HG03432 (cell line): ENCODE measurements at regions not wholly inside any gene's neighbourhood (a gene's known extent, or its start where the extent isn't known, plus 50 kb on each side); places are given as distances from the start of the nearest gene placed in this dataset.

Experiments used
- ATAC-seq: cut with Tn5 transposase; IDR thresholded peaks from one replicate; pipeline ENCODE4 v1.9.1; 2021; ENCODE audit warnings: mild to moderate bottlenecking, moderate library complexity; ENCODE audit not compliant: unreplicated experiment

GRCh38 chr6:54706844-54707605 is 139.5 kb upstream of the FAM83B start:
- ATAC-seq: no peak

GRCh38 chr6:54710456-54710855 is 136.1 kb upstream of the FAM83B start:
- no peak for ATAC-seq

- ATAC-seq: no peak
These were observed 130.6 kb upstream of the FAM83B start for GRCh38 chr6:54716010-54716409.

- no peak for ATAC-seq
These were observed 129.7 kb upstream of the FAM83B start for GRCh38 chr6:54716877-54717276.

GRCh38 chr6:54717849-54718455 is 128.6 kb upstream of the FAM83B start:
- ATAC-seq: peak; percentile 87

- ATAC-seq: no peak
These were observed 128.0 kb upstream of the FAM83B start for GRCh38 chr6:54718541-54719023.

GRCh38 chr6:54719131-54719530 is 127.4 kb upstream of the FAM83B start:
- no peak for ATAC-seq

GRCh38 chr6:54719633-54720032 is 126.9 kb upstream of the FAM83B start:
- no peak for ATAC-seq

GRCh38 chr6:54722328-54722727 is 124.2 kb upstream of the FAM83B start:
- no peak for ATAC-seq

GRCh38 chr6:54729716-54730115 is 116.9 kb upstream of the FAM83B start:
- ATAC-seq: no peak

- no peak for ATAC-seq
These were observed 115.6 kb upstream of the FAM83B start for GRCh38 chr6:54730767-54731630.

GRCh38 chr6:54737247-54737646 is 109.3 kb upstream of the FAM83B start:
- ATAC-seq: peak; percentile 80

- no peak for ATAC-seq
These were observed 98.6 kb upstream of the FAM83B start for GRCh38 chr6:54747955-54748354.

- ATAC-seq: no peak
These were observed 92.2 kb upstream of the FAM83B start for GRCh38 chr6:54754406-54754805.

GRCh38 chr6:54758340-54758739 is 88.2 kb upstream of the FAM83B start:
- ATAC-seq: no peak

GRCh38 chr6:54768494-54768893 is 78.1 kb upstream of the FAM83B start:
- no peak for ATAC-seq

GRCh38 chr6:54770328-54770727 is 76.2 kb upstream of the FAM83B start:
- no peak for ATAC-seq

GRCh38 chr6:54771968-54772367 is 74.6 kb upstream of the FAM83B start:
- no peak for ATAC-seq

GRCh38 chr6:54772610-54773009 is 74.0 kb upstream of the FAM83B start:
- ATAC-seq: no peak

GRCh38 chr6:54775576-54775975 is 71.0 kb upstream of the FAM83B start:
- ATAC-seq: no peak

- no peak for ATAC-seq
These were observed 69.7 kb upstream of the FAM83B start for GRCh38 chr6:54776891-54777290.

GRCh38 chr6:54778731-54779130 is 67.8 kb upstream of the FAM83B start:
- ATAC-seq: no peak
